ENCODE measurements at regions not wholly inside any gene's neighbourhood (a gene's known extent, or its start where the extent isn't known, plus 50 kb on each side); places are given as distances from the start of the nearest gene placed in this dataset.

GRCh38 chr15:38667890-38668850, 103.6 kb upstream of the RASGRP1 start:
- H3K4me3 ChIP-seq (ENCODE audit: low read depth in 2 of 2, low read length in 1 of 2), result no peak overlapping the region
- H3K4me2 ChIP-seq, result no peak overlapping the region
- 89% methylated on average over 5 of the region's 5 CpGs for WGBS (ENCODE audit: low lambda C conversion rate)
- H3K36me3 ChIP-seq (replicated peaks in 1 of 2; ENCODE audit: control insufficient read depth in 1 of 2, insufficient read depth in 2 of 2, low read length in 1 of 2), result no peaks in the 10 kb centered on the region
- no peaks in the 10 kb centered on the region for H4K20me1 ChIP-seq (ENCODE audit: insufficient read depth)
- H3K27ac ChIP-seq (ENCODE audit: low read depth in 2 of 2, low read length in 1 of 2), result no peak overlapping the region
- TF ChIP-seq TAF1 (IDR thresholded peaks at IDR 0.05; ENCODE audit: borderline replicate concordance, low read depth, low read length) (no peak), USF1 (IDR thresholded peaks at IDR 0.05; ENCODE audit: borderline replicate concordance, low read depth) (no peak), NRF1 (IDR thresholded peaks at IDR 0.05; ENCODE audit: low read depth, low read length) (no peak), MEF2A (IDR thresholded peaks at IDR 0.05; ENCODE audit: borderline replicate concordance, low read depth) (no peak), FOSL2 (IDR thresholded peaks at IDR 0.05; ENCODE audit: borderline replicate concordance, low read depth) (no peak), TCF12 (IDR thresholded peaks at IDR 0.05) (no peak), CHD2 (IDR thresholded peaks at IDR 0.05; ENCODE audit: low read length, partially characterized antibody) (no peak), MXI1 (IDR thresholded peaks at IDR 0.05; ENCODE audit: low read depth, low read length) (no peak), EZH2phosphoT487 (IDR thresholded peaks at IDR 0.05; ENCODE audit: borderline replicate concordance, low read depth) (no peak), JUND (IDR thresholded peaks at IDR 0.05) (no peak)
- no peaks in the 10 kb centered on the region for H3F3A ChIP-seq (replicated peaks; ENCODE audit: insufficient read depth)
- H3K79me2 ChIP-seq (ENCODE audit: insufficient read depth), result no peaks in the 10 kb centered on the region
- peaks cover 17% of the 10 kb centered on the region for H3K27me3 ChIP-seq (ENCODE audit: insufficient read depth)
- DNase-seq, result no peak
- ChIA-PET CTCF (interaction anchor here (0.9 to 1.8 kb wide), 3 partner anchors 15 to 22 kb away, joined by 3 to 7 read pairs (median 4); no protein-coding TSS in a partner anchor), POLR2A (no interaction called here)
- H2AFZ ChIP-seq (ENCODE audit: low read depth), result no peak overlapping the region
- no peaks in the 10 kb centered on the region for H3K9me3 ChIP-seq
- no peaks in the 10 kb centered on the region for H3K9me2 ChIP-seq
- H3K9ac ChIP-seq, result no peak overlapping the region
- peaks cover 0 to 5% of the 10 kb centered on the region in 2 experiments; a peak in 2 of 4 replicates for H3K4me1 ChIP-seq (ENCODE audit: control insufficient read depth in 1 of 2, insufficient read depth in 2 of 2, low read depth in 1 of 2, low read length in 1 of 2)

- Histone ChIP-seq H3K9me3 (no peaks in the 10 kb centered on the region), H3K27ac (ENCODE audit: low read depth in 2 of 2, low read length in 1 of 2) (no peak overlapping the region), H3K27me3 (ENCODE audit: insufficient read depth) (peaks cover 17% of the 10 kb centered on the region), H2AFZ (ENCODE audit: low read depth) (no peak overlapping the region), H3K9me2 (no peaks in the 10 kb centered on the region), H3K4me2 (no peak overlapping the region), H3K4me1 (ENCODE audit: control insufficient read depth in 1 of 2, insufficient read depth in 2 of 2, low read depth in 1 of 2, low read length in 1 of 2) (peaks cover 0 to 5% of the 10 kb centered on the region in 2 experiments; a peak in 2 of 4 replicates), H3K4me3 (ENCODE audit: low read depth in 2 of 2, low read length in 1 of 2) (no peak overlapping the region), H3F3A (replicated peaks; ENCODE audit: insufficient read depth) (no peaks in the 10 kb centered on the region), H3K36me3 (replicated peaks in 1 of 2; ENCODE audit: control insufficient read depth in 1 of 2, insufficient read depth in 2 of 2, low read length in 1 of 2) (no peaks in the 10 kb centered on the region), H3K79me2 (ENCODE audit: insufficient read depth) (no peaks in the 10 kb centered on the region), H3K9ac (no peak overlapping the region), H4K20me1 (ENCODE audit: insufficient read depth) (no peaks in the 10 kb centered on the region)
- no peak for DNase-seq
- ChIA-PET POLR2A (no interaction called here), CTCF (interaction anchor here (0.6 to 1.8 kb wide), 5 partner anchors 14 to 197 kb away, joined by 3 to 7 read pairs (median 3); partner anchors contain the start of gene RASGRP1)
- WGBS (ENCODE audit: low lambda C conversion rate), result 64% methylated on average over 7 of the region's 8 CpGs
- no peak for TF ChIP-seq YY1 (IDR thresholded peaks at IDR 0.05; ENCODE audit: low read depth)
- no peak for TF ChIP-seq SIN3A (IDR thresholded peaks at IDR 0.05; ENCODE audit: borderline replicate concordance, low read depth, low read length)
- no peak for TF ChIP-seq FOXM1 (IDR thresholded peaks at IDR 0.05; ENCODE audit: low read depth)
- no peak for TF ChIP-seq TAF1 (IDR thresholded peaks at IDR 0.05; ENCODE audit: borderline replicate concordance, low read depth, low read length)
- TF ChIP-seq NFIC (IDR thresholded peaks at IDR 0.05; ENCODE audit: borderline replicate concordance), result no peak
- TF ChIP-seq CTCF (IDR thresholded peaks at IDR 0.05), result no peak
- no peak for TF ChIP-seq USF1 (IDR thresholded peaks at IDR 0.05; ENCODE audit: borderline replicate concordance, low read depth)
- no peak for TF ChIP-seq GABPA (IDR thresholded peaks at IDR 0.05; ENCODE audit: low read depth)
- no peak for TF ChIP-seq PBX3 (IDR thresholded peaks at IDR 0.05)
- no peak for TF ChIP-seq TCF12 (IDR thresholded peaks at IDR 0.05)
- no peak for TF ChIP-seq FOXJ3 (CRISPR knock-in tag; IDR thresholded peaks at IDR 0.05)
- no peak for TF ChIP-seq ZBTB33 (IDR thresholded peaks at IDR 0.05; ENCODE audit: borderline replicate concordance, low read depth)
Measured at GRCh38 chr15:38668898-38669391, 104.3 kb upstream of the RASGRP1 start.

Measured in SK-N-SH (cell line).